ENCODE measurements at regions not wholly inside any gene's neighbourhood (a gene's known extent, or its start where the extent isn't known, plus 50 kb on each side); places are given as distances from the start of the nearest gene placed in this dataset.

GRCh38 chr2:104430852-104431251 lies 423.1 kb upstream of the POU3F3 start:
- Mint-ChIP-seq H3K4me1 (peaks cover 46% of the 10 kb centered on the region), H3K27ac (no peak overlapping the region), H3K4me3 (no peak overlapping the region), H3K27me3 (ENCODE audit: insufficient read depth, low read depth, poor library complexity) (peaks cover 7% of the 10 kb centered on the region), H3K36me3 (ENCODE audit: low read depth) (no peaks in the 10 kb centered on the region), H3K9me3 (no peaks in the 10 kb centered on the region)
- no peaks in the 10 kb centered on the region for H3K36me3 ChIP-seq (ENCODE audit: insufficient read depth)
- H3F3A ChIP-seq (replicated peaks; ENCODE audit: low read depth): no peaks in the 10 kb centered on the region
- no peak for TF ChIP-seq ZNF331 (CRISPR knock-in tag; IDR thresholded peaks at IDR 0.05; ENCODE audit: low read depth)
- TF ChIP-seq CREB1 (CRISPR knock-in tag; IDR thresholded peaks at IDR 0.05; ENCODE audit: low read depth): no peak
- H2AFZ ChIP-seq: no peak overlapping the region
- H3K4me2 ChIP-seq: no peak overlapping the region
- no peak overlapping the region for H3K4me3 ChIP-seq
- no peak overlapping the region for H3K27ac ChIP-seq (ENCODE audit: low read depth)
- peaks cover 34% of the 10 kb centered on the region for H3K4me1 ChIP-seq (ENCODE audit: insufficient read depth)
- H3K79me2 ChIP-seq (replicated peaks; ENCODE audit: insufficient read depth): no peaks in the 10 kb centered on the region
- no peak for DNase-seq (ENCODE audit: low spot score)
- H3K27me3 ChIP-seq (ENCODE audit: insufficient read depth): no peaks in the 10 kb centered on the region
- no peak for ATAC-seq
- peaks cover 1% of the 10 kb centered on the region; the same call in 1 of the 2 replicates for H3K9me2 ChIP-seq (ENCODE audit: insufficient read depth)
- H4K20me1 ChIP-seq (replicated peaks; ENCODE audit: insufficient read depth): no peaks in the 10 kb centered on the region

DNA sequence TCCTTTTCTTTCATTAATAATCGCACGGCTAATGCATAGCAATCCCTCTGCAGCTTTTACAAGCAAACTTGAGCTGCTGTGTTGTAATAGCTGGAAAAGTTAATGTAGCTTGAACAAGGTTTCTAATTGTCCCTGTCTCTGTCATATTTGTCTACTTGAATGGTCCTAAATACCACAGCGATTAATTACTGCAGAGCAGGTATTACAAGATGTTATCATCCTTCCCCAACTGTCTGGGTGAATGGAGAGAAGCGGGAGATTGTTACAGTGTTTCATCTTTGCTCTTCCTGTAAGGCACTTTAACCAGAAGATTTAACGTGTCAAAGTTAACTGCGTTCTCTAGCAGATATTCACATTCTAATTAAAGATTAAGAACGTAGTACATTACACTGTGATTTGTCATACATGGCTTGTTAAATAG lies 422.2 kb upstream of the POU3F3 start:
- Histone ChIP-seq H2AFZ (no peak overlapping the region; the same call in 1 of the 2 replicates), H3K79me2 (replicated peaks; ENCODE audit: insufficient read depth) (no peaks in the 10 kb centered on the region), H3K27me3 (ENCODE audit: insufficient read depth) (no peaks in the 10 kb centered on the region), H3K27ac (ENCODE audit: low read depth) (no peak overlapping the region), H3K4me3 (no peak overlapping the region), H3K4me1 (ENCODE audit: insufficient read depth) (peaks cover 34% of the 10 kb centered on the region), H3K36me3 (ENCODE audit: insufficient read depth) (no peaks in the 10 kb centered on the region), H4K20me1 (replicated peaks; ENCODE audit: insufficient read depth) (no peaks in the 10 kb centered on the region), H3K4me2 (no peak overlapping the region), H3K9me2 (ENCODE audit: insufficient read depth) (peaks cover 3% of the 10 kb centered on the region; the same call in 1 of the 2 replicates), H3F3A (replicated peaks; ENCODE audit: low read depth) (no peaks in the 10 kb centered on the region)
- Mint-ChIP-seq H3K36me3 (ENCODE audit: low read depth) (no peaks in the 10 kb centered on the region), H3K9me3 (no peaks in the 10 kb centered on the region), H3K4me3 (no peak overlapping the region), H3K4me1 (peaks cover 46% of the 10 kb centered on the region), H3K27me3 (ENCODE audit: insufficient read depth, low read depth, poor library complexity) (peaks cover 7% of the 10 kb centered on the region), H3K27ac (no peak overlapping the region)
- DNase-seq (ENCODE audit: low spot score) (no peak), ATAC-seq (no peak)
- TF ChIP-seq STAT1 (IDR thresholded peaks at IDR 0.05; ENCODE audit: unreplicated experiment): no peak
- no peak for TF ChIP-seq ZNF331 (CRISPR knock-in tag; IDR thresholded peaks at IDR 0.05; ENCODE audit: low read depth)
- TF ChIP-seq NANOG (IDR thresholded peaks at IDR 0.05; ENCODE audit: borderline replicate concordance): no peak
- TF ChIP-seq CREB1 (CRISPR knock-in tag; IDR thresholded peaks at IDR 0.05; ENCODE audit: low read depth): no peak
- TF ChIP-seq REST (IDR thresholded peaks at IDR 0.05; ENCODE audit: unreplicated experiment): no peak
- TF ChIP-seq POLR2AphosphoS5 (IDR thresholded peaks at IDR 0.05; ENCODE audit: low read depth): no peak
- no peak for TF ChIP-seq ETS1 (IDR thresholded peaks at IDR 0.05)
- TF ChIP-seq ZNF462 (CRISPR knock-in tag; IDR thresholded peaks at IDR 0.05): no peak
- TF ChIP-seq ZNF114 (CRISPR knock-in tag; IDR thresholded peaks at IDR 0.05): no peak
- TF ChIP-seq EZH2 (IDR thresholded peaks at IDR 0.05; ENCODE audit: low read depth, unreplicated experiment): no peak
